ENCODE measurements at regions not wholly inside any gene's neighbourhood (a gene's known extent, or its start where the extent isn't known, plus 50 kb on each side); places are given as distances from the start of the nearest gene placed in this dataset.

DNA sequence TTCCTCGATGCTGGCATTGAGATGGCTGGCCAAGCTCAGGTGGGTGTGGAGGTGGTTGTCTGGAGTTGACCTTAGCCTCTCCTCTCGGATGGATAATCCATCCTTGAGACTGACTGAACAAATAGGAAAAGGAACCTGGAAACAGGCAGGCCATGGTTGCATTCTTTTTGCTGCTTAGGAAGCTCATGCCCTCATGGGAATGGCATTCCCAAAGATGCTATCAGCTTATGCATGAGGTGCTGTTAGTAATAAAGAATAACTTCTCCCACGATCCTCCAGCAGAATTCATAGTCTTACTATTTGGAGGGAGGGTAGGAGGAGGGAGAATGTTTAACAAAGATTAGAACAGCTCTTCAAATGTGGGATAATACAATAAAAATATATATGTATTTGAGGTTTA is 303.0 kb upstream of the TPM1 start:
- no peak for TF ChIP-seq CTCF (IDR thresholded peaks at IDR 0.05; ENCODE audit: low read depth, low read length, missing input control)
- TF ChIP-seq ZBTB33 (IDR thresholded peaks at IDR 0.05) = no peak
- no peak for TF ChIP-seq RXRA (IDR thresholded peaks at IDR 0.05)
- TF ChIP-seq, protein P1, sequence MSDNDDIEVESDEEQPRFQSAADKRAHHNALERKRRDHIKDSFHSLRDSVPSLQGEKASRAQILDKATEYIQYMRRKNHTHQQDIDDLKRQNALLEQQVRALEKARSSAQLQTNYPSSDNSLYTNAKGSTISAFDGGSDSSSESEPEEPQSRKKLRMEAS (IDR thresholded peaks at IDR 0.05) = no peak
- TF ChIP-seq, protein P2, sequence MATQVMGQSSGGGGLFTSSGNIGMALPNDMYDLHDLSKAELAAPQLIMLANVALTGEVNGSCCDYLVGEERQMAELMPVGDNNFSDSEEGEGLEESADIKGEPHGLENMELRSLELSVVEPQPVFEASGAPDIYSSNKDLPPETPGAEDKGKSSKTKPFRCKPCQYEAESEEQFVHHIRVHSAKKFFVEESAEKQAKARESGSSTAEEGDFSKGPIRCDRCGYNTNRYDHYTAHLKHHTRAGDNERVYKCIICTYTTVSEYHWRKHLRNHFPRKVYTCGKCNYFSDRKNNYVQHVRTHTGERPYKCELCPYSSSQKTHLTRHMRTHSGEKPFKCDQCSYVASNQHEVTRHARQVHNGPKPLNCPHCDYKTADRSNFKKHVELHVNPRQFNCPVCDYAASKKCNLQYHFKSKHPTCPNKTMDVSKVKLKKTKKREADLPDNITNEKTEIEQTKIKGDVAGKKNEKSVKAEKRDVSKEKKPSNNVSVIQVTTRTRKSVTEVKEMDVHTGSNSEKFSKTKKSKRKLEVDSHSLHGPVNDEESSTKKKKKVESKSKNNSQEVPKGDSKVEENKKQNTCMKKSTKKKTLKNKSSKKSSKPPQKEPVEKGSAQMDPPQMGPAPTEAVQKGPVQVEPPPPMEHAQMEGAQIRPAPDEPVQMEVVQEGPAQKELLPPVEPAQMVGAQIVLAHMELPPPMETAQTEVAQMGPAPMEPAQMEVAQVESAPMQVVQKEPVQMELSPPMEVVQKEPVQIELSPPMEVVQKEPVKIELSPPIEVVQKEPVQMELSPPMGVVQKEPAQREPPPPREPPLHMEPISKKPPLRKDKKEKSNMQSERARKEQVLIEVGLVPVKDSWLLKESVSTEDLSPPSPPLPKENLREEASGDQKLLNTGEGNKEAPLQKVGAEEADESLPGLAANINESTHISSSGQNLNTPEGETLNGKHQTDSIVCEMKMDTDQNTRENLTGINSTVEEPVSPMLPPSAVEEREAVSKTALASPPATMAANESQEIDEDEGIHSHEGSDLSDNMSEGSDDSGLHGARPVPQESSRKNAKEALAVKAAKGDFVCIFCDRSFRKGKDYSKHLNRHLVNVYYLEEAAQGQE (IDR thresholded peaks at IDR 0.05) = no peak
- TF ChIP-seq GABPA (IDR thresholded peaks at IDR 0.05 in 1 of 2, conservative IDR thresholded peaks at IDR 0.05 in 1 of 2) = no peak
- TF ChIP-seq YY1 (IDR thresholded peaks at IDR 0.05) = no peak
- no peak for TF ChIP-seq JUND (IDR thresholded peaks at IDR 0.05)
- TF ChIP-seq HNF4G (IDR thresholded peaks at IDR 0.05) = no peak
- no peak for TF ChIP-seq RAD21 (IDR thresholded peaks at IDR 0.05)
- no peak for TF ChIP-seq TAF1 (conservative IDR thresholded peaks at IDR 0.05)
- TF ChIP-seq EGR1 (IDR thresholded peaks at IDR 0.05; ENCODE audit: low read depth in 2 of 2) = no peak
- no peak for TF ChIP-seq FOXA1 (IDR thresholded peaks at IDR 0.05)
- TF ChIP-seq, protein P3, sequence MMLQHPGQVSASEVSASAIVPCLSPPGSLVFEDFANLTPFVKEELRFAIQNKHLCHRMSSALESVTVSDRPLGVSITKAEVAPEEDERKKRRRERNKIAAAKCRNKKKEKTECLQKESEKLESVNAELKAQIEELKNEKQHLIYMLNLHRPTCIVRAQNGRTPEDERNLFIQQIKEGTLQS (IDR thresholded peaks at IDR 0.05) = no peak

All from liver (tissue), 3 donors.